Right ventricle myocardium inferior (tissue), 1 donor: ENCODE measurements at regions not wholly inside any gene's neighbourhood (a gene's known extent, or its start where the extent isn't known, plus 50 kb on each side); places are given as distances from the start of the nearest gene placed in this dataset.
"Not testable (repeated sequence)": the region's sequence is repeated elsewhere in the genome, so short reads cannot be mapped to it uniquely, and the experiment has no call there.

Experiments
- ATAC-seq: fragments of 200-7000 bp; cut with Tn5 transposase; one replicate; pipeline ENCODE4 v1.9.1; 2020; ENCODE audit warnings: mild to moderate bottlenecking, moderate library complexity
- DNase-seq: peaks from one replicate; pipeline ENCODE4 v3.0.0; 2021; ENCODE audit errors: missing footprints
- intact Hi-C: fragments of 100-400 bp; cut with DNase I; formaldehyde crosslinking; loops from one replicate; pipeline ENCODE4 v1.11.0; 2022
- donor health status: DM: no; HTN: yes; CAD: no; lungs with severe emphysema.

DNA sequence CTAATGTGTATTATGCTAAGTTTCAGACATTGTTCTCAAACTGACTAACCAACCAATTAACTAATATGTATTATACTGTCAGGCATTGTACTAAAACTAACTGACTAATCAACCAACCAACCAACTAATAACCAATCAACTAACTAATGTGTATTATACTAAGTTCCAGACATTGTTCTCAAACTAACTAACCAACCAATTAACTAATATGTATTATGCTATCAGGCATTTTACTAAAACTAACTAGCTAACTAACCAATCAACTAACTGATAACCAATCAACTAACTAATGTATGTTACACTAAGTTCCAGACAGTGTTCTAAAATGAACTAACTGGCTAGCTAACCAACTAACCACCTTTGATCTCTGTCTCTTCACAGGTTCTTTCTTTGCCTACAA, 152.3 kb downstream of the SUDS3 start:
- DNase-seq, result no peak
- no peak for ATAC-seq
- intact Hi-C loops, result no loop called here

DNA sequence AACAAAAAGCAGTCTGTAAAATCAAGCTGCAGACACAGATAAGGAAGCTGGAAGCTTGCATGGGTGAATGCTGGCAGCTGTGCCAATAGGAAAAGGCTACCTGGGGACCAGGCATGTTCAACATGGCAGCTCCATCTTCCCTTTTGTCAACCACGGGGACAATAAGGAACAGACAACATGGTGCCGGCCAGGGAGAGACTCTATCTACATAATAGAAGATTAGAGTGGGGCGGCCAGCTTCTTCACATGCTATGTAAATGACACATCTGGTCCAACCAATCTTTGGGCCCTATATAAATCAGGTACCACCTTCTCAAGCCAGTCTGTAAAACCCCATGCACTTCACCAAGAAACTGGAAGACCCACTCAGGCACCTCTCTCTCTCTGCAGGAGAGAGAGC, 157.6 kb downstream of the SUDS3 start:
- DNase-seq, result no peak
- ATAC-seq, result no peak
- intact Hi-C loops, result no loop called here

DNA sequence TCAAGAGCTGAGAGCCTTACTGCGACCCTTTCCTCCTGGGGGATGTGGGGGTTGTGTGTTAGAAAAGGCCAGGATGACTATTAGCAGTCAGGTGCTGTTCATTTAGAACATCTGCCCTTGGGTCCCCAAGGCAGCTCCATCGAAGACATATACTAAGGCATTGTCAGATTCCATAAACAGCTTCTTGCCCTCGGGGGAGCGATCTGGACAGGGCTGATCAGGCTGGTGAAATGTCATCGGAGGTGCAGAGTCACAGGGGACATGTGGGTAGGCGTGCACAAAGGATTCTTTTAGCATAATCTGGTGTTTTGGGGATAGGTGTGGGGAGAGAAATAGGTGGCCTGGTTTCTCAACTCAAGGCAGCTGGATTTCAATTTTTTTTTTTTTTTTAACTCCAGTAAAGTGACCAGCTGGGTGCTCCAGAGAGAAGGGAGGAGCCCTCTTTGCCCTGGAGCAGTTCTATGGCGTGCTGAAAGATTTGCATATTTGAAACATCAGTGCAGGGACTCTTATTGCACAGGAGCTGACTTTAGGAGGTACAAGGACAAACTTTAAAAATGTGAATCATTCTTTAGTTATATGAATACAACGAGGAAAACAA, 160.1 kb downstream of the SUDS3 start:
- no peak for DNase-seq
- peak; percentile 18 for ATAC-seq
- intact Hi-C loops, result loop anchor here (2.0 to 5.0 kb wide), 2 partner anchors 16 to 39 kb away; no protein-coding TSS in a partner anchor

DNA sequence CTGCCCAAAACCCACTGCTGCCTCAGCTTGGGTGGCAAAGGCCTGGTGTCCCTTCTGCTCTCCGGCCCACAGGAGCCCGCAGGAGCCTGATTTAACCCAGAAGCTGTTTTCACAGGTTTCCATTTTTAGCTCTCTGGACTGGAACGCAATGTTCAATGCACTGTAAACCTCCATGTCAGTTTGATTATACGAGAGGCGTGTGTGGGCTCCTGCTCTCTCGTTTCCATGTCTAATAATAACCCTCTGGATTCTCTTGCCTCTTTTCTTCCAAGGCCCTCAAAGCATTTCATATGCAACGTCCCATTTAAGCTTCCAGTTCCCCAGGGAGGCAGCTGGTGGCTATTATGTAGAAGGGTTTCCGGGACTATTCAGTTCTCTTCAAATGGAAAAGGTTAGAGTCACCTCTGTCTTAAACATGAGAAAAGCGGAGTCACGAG, 161.1 kb downstream of the SUDS3 start:
- intact Hi-C loops, result loop anchor here (2.0 to 5.0 kb wide), 2 partner anchors 17 to 40 kb away; no protein-coding TSS in a partner anchor
- peak; percentile 90 for ATAC-seq
- DNase-seq, result peak; percentile 66

DNA sequence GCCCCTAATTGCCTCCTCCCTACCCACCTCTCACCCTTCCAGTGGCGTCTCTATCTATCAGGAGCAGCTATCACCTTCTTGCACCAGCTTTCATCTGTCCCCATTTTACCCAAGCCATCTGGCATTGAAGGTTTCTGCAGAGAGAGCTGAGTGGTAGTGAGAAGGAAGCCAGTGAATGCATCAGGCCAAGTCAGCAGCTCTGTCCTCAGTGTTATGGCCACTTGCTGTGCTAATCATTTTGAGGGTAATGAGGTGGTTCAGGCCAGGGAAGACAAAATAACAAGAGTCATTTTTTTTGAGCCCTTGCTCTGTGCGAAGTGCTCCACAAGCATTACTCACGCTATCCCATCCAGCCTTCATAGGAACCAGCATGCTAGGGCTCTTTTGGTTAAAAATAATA, 164.7 kb downstream of the SUDS3 start:
- ATAC-seq (no peak), DNase-seq (no peak)
- intact Hi-C loops, result no loop called here

- DNase-seq, result no peak
- no peak for ATAC-seq
- intact Hi-C loops, result no loop called here
Measured at GRCh38 chr12:118541934-118542333, 165.6 kb downstream of the SUDS3 start.

DNA sequence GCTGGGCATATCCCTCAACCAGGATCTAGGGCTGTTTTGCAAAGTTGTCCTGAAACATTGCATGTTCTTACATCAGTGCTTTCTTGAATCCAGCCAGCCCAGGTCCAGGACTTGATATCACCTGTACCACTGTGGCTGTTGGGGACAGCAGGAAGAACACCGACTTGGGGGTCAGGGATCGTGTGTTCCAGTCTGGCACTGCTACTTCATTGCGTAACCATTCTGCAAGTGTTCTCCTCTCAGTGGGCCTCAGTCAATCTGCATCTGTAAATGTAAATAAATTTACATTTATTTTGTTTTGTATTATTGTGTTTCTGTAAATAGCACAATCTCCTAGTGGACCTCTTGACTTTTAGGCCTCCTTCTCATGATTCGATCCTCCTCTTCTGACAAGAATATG, 167.3 kb downstream of the SUDS3 start:
- ATAC-seq (no peak), DNase-seq (no peak)
- intact Hi-C loops, result no loop called here

DNA sequence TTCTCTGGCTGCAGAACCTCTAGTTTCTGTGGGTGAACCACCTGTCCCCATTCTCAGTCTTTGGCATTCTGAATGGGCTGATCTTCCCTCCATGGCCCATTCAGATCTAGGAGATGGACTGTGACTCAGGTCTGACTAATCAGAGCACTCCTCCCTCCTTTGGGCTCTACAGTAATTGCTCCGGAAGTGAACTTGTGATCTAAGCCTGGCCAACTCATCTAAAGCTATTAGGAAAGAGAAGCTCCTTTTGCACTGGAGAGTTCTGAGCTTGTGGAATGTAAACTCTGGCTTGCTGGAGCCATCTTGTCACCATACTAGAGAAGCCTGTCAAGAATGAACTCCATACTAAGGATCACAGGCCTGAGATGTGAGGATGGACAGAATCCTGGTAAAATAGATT, 168.2 kb downstream of the SUDS3 start:
- intact Hi-C loops, result no loop called here
- no peak for ATAC-seq
- DNase-seq, result no peak

- ATAC-seq, intact Hi-C loops, DNase-seq: not testable (repeated sequence)
Measured at GRCh38 chr12:118547606-118548005, 171.3 kb downstream of the SUDS3 start.

- no peak for DNase-seq
- intact Hi-C loops, result no loop called here
- no peak for ATAC-seq
Measured at GRCh38 chr12:118548887-118549509, 172.6 kb downstream of the SUDS3 start.

DNA sequence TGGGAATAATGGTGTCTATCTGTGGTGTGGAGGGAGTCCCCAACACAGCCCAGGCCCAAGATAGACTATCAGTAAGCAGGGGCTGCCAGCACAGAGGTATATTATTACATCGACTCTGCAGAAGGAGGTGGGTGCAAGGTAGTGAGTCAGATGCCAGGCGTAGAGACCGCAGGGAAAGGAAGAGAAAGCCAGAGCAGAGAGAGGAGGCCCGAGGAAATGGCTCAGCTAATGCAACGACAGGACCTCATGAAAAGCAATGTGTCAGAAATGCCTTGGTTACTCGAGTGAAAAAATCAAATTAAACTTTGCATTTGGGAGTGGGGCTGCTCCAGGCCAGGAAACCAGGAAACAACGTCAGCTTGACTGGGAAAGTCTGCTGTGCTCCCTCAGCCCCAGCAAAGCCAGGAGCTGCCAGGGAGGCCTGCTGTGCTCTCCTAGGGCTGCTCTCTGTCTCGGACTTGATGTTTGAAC, 173.2 kb downstream of the SUDS3 start:
- ATAC-seq (no peak), DNase-seq (no peak)
- intact Hi-C loops, result no loop called here

DNA sequence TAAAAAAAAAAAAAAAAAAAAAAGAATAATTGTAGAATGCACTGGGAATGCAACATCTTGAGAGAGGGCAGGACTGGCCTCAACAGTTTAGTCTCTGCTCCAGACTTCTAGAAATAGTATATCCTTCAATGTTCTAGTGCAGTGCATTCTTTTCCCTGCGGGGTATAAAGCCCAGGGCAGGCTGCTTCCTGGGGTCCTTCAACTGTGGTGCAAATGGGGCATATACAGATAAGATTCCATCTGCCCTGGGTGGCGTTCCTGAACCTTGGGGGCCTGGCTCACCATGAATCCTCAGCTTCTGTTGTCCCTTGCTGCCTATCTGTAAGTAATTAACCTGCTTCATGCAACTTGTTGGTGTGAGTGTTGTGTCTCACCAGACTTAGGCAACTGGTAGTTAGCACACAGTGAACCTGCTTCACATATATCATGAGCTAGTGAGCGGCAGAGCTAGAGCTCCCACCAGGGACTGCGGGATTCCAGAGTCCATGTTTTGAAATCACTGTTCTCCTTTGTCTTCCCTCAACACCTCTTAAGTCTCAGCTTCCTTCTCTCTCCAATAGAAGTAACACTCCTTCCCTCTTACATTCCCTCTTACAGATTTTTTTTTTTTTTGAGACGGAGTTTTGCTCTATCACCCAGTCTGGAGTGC, 177.6 kb downstream of the SUDS3 start:
- no peak for DNase-seq
- intact Hi-C loops, result no loop called here
- no peak for ATAC-seq

GRCh38 chr12:118558941-118559340, 182.6 kb downstream of the SUDS3 start:
- no peak for DNase-seq
- intact Hi-C loops, result no loop called here
- ATAC-seq, result no peak

GRCh38 chr12:118560733-118561132, 184.4 kb downstream of the SUDS3 start:
- ATAC-seq, result peak; percentile 90
- intact Hi-C loops, result no loop called here
- DNase-seq, result no peak

- intact Hi-C loops, result loop anchor here (5.0 kb wide), 1 partner anchor 74 kb away; no protein-coding TSS in a partner anchor
- ATAC-seq, result peak; percentile 79
- DNase-seq, result no peak
Measured at GRCh38 chr12:118571730-118572129, 195.4 kb downstream of the SUDS3 start.

GRCh38 chr12:118574288-118574687, 197.9 kb downstream of the SUDS3 start:
- DNase-seq (no peak), ATAC-seq (no peak)
- intact Hi-C loops, result loop anchor here (5.0 kb wide), 1 partner anchor 77 kb away; no protein-coding TSS in a partner anchor

- intact Hi-C loops, result no loop called here
- ATAC-seq, result no peak
Measured at GRCh38 chr12:118575730-118576129, 199.4 kb downstream of the SUDS3 start.

GRCh38 chr12:118581371-118581770, 205.0 kb downstream of the SUDS3 start:
- no peak for ATAC-seq
- intact Hi-C loops, result no loop called here
- no peak for DNase-seq

More at GRCh38 chr12:118575730-118576129, 199.4 kb downstream of the SUDS3 start:
- DNase-seq, result no peak

- intact Hi-C loops, result no loop called here
- ATAC-seq (no peak), DNase-seq (no peak)
Measured at GRCh38 chr12:118582863-118583262, 206.5 kb downstream of the SUDS3 start.

DNA sequence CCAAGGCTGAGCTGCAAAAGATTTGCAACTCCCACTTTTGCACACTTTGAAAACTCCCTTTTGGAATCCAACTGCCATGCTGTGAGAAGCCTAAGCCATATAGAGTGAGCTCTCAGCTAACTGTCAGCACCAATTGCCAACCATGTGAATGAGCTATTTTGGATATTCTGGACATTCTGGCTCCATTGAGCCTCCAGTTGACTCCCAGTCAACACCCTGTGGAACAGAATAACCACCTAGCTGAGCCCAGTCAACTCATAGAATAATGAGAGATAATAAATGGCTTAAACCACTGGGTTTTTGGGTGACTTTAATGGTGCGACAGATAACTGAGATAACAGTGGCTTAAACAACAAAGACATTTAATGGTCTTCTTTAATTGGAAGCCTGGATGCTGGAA, 210.1 kb downstream of the SUDS3 start:
- intact Hi-C loops, result no loop called here
- no peak for ATAC-seq
- DNase-seq, result no peak
